Astrocyte of the spinal cord (primary cell): ENCODE measurements at regions not wholly inside any gene's neighbourhood (a gene's known extent, or its start where the extent isn't known, plus 50 kb on each side); places are given as distances from the start of the nearest gene placed in this dataset.
A peak's percentile ranks its signal among the peaks of the same experiment; 100 is the strongest.

Experiments
- DNase-seq: peaks from one replicate; pipeline ENCODE4 v3.0.0; 2011; ENCODE audit warnings: low read depth, low spot score
- H3K4me3 ChIP-seq: 2 replicates; pipeline ENCODE4 v1.5.1; 2011; ENCODE audit warnings: low read depth, mild to moderate bottlenecking, low read length, moderate library complexity
- CTCF ChIP-seq: IDR thresholded peaks from 2 replicates; pipeline ENCODE4 v1.5.1; 2012; ENCODE audit warnings: low read depth, mild to moderate bottlenecking, low read length, inconsistent platforms
- in situ Hi-C: cut with HindIII; loops from 2 replicates; pipeline ENCODE4 v1.10.0; 2017; ENCODE audit warnings: low sequenced_read_pairs

GRCh38 chr4:62159876-62160275, 959.8 kb downstream of the ADGRL3 start:
- DNase-seq = no peak
- no peak for TF ChIP-seq CTCF
- in situ Hi-C loops = no loop called here
- no peak overlapping the region for H3K4me3 ChIP-seq

- TF ChIP-seq CTCF = no peak
Observed at GRCh38 chr4:62159306-62159705, 959.2 kb downstream of the ADGRL3 start.

GRCh38 chr4:62156205-62156604, 956.1 kb downstream of the ADGRL3 start:
- in situ Hi-C loops = no loop called here
- DNase-seq = no peak
- no peak for TF ChIP-seq CTCF
- H3K4me3 ChIP-seq = no peak overlapping the region

More at GRCh38 chr4:62159306-62159705, 959.2 kb downstream of the ADGRL3 start:
- H3K4me3 ChIP-seq = no peak overlapping the region
- in situ Hi-C loops = no loop called here
- no peak for DNase-seq

GRCh38 chr4:62145276-62145675, 945.1 kb downstream of the ADGRL3 start:
- DNase-seq = no peak
- H3K4me3 ChIP-seq = no peak overlapping the region
- in situ Hi-C loops = no loop called here
- no peak for TF ChIP-seq CTCF

DNA sequence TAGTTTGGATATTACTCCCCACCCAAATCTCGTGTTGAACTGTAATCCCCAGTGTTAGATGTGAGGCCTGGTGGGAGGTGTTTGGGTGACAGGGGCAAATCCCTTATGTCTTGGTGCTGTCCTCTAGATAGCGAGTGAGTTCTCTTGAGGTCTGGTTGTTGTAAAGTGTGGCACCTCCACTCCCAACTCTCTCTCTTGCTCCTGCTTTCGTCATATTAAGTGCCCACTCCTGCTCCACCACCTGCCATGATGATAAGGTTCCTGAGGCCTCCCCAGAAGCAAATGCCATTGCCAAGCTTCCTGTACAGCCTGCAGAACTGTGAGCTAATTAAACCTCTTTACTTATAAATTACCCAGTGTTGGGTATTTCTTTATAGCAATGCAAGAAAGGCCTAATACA, 944.3 kb downstream of the ADGRL3 start:
- H3K4me3 ChIP-seq = no peak overlapping the region
- in situ Hi-C loops = no loop called here
- TF ChIP-seq CTCF = no peak
- no peak for DNase-seq

- DNase-seq = peak; percentile 9
- no peak for TF ChIP-seq CTCF
- in situ Hi-C loops = no loop called here
- H3K4me3 ChIP-seq = no peak overlapping the region
Observed at GRCh38 chr4:62135565-62136156, 935.5 kb downstream of the ADGRL3 start.

DNA sequence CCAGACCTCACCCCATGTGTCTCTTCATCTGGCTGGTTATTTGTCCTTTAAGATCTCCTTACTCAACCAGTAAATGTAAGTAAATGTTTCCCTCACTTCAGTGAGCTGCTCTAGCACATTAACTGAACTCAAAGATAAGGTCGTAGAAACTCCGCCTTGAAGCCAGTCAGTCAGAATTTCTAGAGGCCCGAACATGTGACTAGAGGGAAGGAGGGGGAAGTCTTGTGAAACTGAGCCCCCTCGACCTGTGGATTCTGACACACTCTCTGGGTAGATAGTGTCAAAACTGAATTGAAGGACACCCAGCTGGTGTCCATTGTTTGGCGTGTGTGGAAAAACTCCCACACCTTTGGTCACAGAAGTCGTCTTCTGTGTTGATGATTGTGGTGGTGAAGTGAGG, 933.9 kb downstream of the ADGRL3 start:
- H3K4me3 ChIP-seq = no peak overlapping the region
- DNase-seq = no peak
- no peak for TF ChIP-seq CTCF
- in situ Hi-C loops = no loop called here
